WERI-Rb-1 (cell line): ENCODE measurements at regions not wholly inside any gene's neighbourhood (a gene's known extent, or its start where the extent isn't known, plus 50 kb on each side); places are given as distances from the start of the nearest gene placed in this dataset.

Experiments
- DNase-seq: peaks from one replicate; pipeline ENCODE4 v3.0.0-alpha.2; 2020
- H3K27ac ChIP-seq: fragments of 250-450 bp; sonication (Bioruptor Pico); 2 replicates; pipeline ENCODE4 v1.5.1; 2020; ENCODE audit warnings: mild to moderate bottlenecking, moderate library complexity
- H3K27me3 ChIP-seq: fragments of 250-450 bp; sonication (Bioruptor Pico); 2 replicates; pipeline ENCODE4 v1.5.1; 2021; ENCODE audit warnings: mild to moderate bottlenecking, low read depth, moderate library complexity; ENCODE audit not compliant: insufficient read depth, severe bottlenecking
- H3K36me3 ChIP-seq: fragments of 250-450 bp; sonication (Bioruptor Pico); 2 replicates; pipeline ENCODE4 v1.5.1; 2020; ENCODE audit warnings: mild to moderate bottlenecking, moderate library complexity
- H3K4me3 ChIP-seq: 2 replicates; pipeline ENCODE4 v1.5.1; 2011; ENCODE audit warnings: low read depth, mild to moderate bottlenecking, control low read depth, low read length
- H3K9me3 ChIP-seq: fragments of 250-450 bp; sonication (Bioruptor Pico); 2 replicates; pipeline ENCODE4 v1.5.1; 2021; ENCODE audit warnings: mild to moderate bottlenecking, moderate library complexity; ENCODE audit not compliant: severe bottlenecking
- TF ChIP-seq, protein P1 (sequence below): IDR thresholded peaks from 2 replicates; pipeline ENCODE4 v1.5.1; 2011; ENCODE audit warnings: low read depth, mild to moderate bottlenecking, control low read depth, inconsistent platforms, low read length

DNA sequence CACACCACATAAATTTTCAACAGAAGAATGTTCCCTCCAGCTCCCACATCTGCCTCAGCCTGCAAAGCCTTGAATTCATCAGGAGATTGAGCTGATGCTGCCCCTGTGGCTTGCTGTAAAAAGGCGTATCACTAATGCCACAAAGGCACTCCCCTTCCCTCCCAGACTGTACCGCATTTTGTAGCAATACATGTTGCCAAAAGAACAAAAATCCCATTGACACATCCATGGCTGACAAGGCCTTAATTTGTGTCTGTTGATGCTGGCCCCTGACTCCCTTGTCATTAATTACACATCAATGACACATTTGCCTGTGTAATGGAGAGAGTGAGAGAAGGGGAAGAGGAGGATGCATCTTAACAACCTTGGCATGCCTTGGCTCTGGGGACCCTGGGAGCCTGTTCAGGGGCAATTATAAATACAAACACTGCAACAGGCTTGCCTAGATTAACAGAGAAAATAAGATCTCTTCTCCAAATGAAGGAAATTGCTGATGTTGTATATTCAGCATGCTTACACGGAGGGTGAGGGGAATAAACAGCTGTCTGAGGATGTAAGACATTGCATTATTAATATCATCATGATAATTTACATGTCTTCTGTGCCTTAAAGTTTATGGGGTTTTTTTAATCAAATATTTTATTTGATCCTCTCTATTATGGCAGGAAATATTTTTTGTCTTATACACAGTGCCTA is 264.0 kb downstream of the SUCLG1 start:
- Histone ChIP-seq H3K27ac (no peak overlapping the region), H3K9me3 (no peaks in the 10 kb centered on the region), H3K4me3 (no peak overlapping the region), H3K27me3 (no peaks in the 10 kb centered on the region), H3K36me3 (no peaks in the 10 kb centered on the region)
- DNase-seq: no peak
- TF ChIP-seq, protein P1, sequence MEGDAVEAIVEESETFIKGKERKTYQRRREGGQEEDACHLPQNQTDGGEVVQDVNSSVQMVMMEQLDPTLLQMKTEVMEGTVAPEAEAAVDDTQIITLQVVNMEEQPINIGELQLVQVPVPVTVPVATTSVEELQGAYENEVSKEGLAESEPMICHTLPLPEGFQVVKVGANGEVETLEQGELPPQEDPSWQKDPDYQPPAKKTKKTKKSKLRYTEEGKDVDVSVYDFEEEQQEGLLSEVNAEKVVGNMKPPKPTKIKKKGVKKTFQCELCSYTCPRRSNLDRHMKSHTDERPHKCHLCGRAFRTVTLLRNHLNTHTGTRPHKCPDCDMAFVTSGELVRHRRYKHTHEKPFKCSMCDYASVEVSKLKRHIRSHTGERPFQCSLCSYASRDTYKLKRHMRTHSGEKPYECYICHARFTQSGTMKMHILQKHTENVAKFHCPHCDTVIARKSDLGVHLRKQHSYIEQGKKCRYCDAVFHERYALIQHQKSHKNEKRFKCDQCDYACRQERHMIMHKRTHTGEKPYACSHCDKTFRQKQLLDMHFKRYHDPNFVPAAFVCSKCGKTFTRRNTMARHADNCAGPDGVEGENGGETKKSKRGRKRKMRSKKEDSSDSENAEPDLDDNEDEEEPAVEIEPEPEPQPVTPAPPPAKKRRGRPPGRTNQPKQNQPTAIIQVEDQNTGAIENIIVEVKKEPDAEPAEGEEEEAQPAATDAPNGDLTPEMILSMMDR: no peak

DNA sequence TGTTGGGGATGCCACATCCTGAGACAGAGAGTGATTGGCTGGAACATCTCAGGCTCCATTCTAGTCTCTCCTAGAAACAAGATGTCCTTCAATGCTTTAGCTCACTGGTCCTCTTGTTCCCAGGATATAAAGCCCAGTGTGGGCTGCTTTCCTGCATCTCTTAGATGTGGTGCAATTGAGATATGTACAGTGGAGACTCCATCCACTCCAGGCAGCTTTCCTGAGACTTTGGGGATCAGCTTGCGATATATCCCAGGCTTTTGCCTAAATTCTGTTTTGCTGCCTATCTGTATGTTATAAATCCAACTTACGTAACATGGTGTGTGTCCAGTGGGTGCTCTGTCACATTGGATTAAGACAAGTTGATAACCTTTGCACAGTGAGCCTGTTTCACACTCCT is 264.9 kb downstream of the SUCLG1 start:
- Histone ChIP-seq H3K27ac (no peak overlapping the region), H3K4me3 (no peak overlapping the region), H3K27me3 (no peaks in the 10 kb centered on the region), H3K36me3 (no peaks in the 10 kb centered on the region), H3K9me3 (no peaks in the 10 kb centered on the region)
- TF ChIP-seq, protein P1: no peak
- no peak for DNase-seq

DNA sequence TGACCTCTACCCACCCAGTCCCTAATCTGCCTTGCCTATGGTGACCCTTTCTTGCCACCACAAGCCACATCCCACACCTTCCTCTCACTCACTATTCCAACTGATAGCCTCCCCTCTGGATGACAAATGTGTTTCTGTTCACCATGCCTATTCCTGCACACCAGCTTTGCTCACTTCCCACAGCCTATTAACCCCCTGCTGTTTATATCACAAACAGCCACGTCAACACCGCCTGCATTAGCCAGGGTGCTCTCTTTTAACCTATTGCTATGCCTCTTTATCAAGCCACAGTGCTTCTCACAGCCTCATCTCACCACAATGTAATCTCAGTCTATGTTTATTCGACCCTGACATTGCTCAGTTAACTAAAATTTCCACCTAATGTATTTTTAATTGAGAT is 271.8 kb downstream of the SUCLG1 start:
- H3K9me3 ChIP-seq: no peaks in the 10 kb centered on the region
- TF ChIP-seq, protein P1: no peak
- no peak overlapping the region for H3K4me3 ChIP-seq
- H3K36me3 ChIP-seq: no peaks in the 10 kb centered on the region
- no peak overlapping the region for H3K27ac ChIP-seq
- no peaks in the 10 kb centered on the region for H3K27me3 ChIP-seq
- no peak for DNase-seq

DNA sequence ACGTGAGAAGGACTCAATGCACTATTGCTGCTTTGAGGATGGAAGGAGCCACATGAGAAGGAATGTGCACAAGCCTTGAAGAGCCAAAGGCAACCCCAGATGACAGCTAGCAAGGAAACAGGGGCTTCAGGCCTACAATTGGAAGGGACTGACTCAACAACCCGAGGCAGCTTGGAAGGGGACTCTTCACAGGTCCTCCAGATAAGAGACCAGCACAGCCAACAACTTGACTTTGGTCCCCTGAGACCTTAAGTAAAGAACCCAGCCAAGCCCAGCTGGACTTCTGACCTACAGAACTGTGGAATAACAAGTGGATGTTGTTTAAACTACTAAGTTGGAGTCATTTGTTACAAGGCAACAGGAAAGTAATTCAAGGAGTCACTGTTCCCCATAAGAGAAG is 277.2 kb downstream of the SUCLG1 start:
- Histone ChIP-seq H3K4me3 (no peak overlapping the region), H3K27me3 (no peaks in the 10 kb centered on the region), H3K27ac (no peak overlapping the region), H3K36me3 (no peaks in the 10 kb centered on the region), H3K9me3 (no peaks in the 10 kb centered on the region)
- DNase-seq: no peak
- TF ChIP-seq, protein P1: no peak

DNA sequence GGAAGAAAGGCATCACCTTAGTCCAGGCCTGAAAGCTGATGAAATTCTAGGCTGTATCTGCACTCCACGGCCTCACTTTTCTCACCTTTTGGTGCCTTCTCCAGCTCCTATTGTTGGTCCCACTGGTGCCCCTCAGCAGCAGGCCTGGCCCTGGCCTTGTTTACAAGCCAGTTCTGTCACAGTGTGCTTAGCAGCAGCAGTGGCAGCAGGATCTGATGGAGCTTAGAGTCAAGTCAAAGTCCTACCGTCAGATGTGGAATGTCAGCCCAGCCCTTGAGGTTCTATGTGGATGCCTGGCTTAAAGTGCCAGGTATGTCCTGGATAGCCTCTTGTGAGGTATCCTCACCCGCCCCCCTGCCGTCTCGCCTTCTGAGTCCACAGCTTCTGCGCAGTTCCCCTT is 281.3 kb downstream of the SUCLG1 start:
- DNase-seq: no peak
- Histone ChIP-seq H3K36me3 (no peaks in the 10 kb centered on the region), H3K27me3 (no peaks in the 10 kb centered on the region), H3K27ac (no peak overlapping the region), H3K9me3 (no peaks in the 10 kb centered on the region), H3K4me3 (no peak overlapping the region)
- TF ChIP-seq, protein P1: no peak

DNA sequence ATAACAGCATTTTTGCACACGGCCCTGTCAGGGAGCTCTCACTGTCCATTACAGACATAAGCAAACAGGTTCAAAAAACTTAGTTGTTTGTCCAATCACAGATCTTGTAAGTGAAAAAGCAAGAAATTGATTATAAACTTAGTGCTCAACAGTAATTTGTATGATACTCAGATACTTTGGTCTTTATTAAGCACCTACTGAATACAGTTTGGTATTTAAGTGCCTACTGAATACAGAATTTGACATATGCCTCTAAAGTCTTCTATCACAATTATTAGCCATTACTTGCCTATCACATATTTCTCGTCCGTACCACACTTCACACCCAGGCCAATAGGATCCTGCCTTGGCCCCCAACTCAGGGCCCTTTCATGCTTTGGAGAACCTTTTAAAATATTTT is 283.1 kb downstream of the SUCLG1 start:
- Histone ChIP-seq H3K4me3 (no peak overlapping the region), H3K27ac (no peak overlapping the region), H3K27me3 (no peaks in the 10 kb centered on the region), H3K36me3 (no peaks in the 10 kb centered on the region), H3K9me3 (no peaks in the 10 kb centered on the region)
- no peak for DNase-seq
- TF ChIP-seq, protein P1: no peak
